Stomach (tissue), 4 donors: ENCODE measurements at regions not wholly inside any gene's neighbourhood (a gene's known extent, or its start where the extent isn't known, plus 50 kb on each side); places are given as distances from the start of the nearest gene placed in this dataset.

Experiments used
- CTCF ChIP-seq, 7 experiments: fragments of 450-650 bp in 4 of 7; fragments of 200-600 bp in 3 of 7; sonication (generic) in 3 of 7; IDR thresholded peaks; one replicate each; pipeline ENCODE4 v1.5.1; 2016 to 2019; ENCODE audit warnings: antibody characterized with exemption in 7 of 7, control low read depth in 2 of 7, mild to moderate bottlenecking in 1 of 7
- POLR2A ChIP-seq, 4 donors: fragments of 450-650 bp; IDR thresholded peaks; one replicate each; pipeline ENCODE4 v1.6.1; 2016; ENCODE audit warnings: antibody characterized with exemption in 4 of 4, control low read depth in 2 of 4, mild to moderate bottlenecking in 1 of 4, moderate library complexity in 1 of 4
- POLR2AphosphoS5 ChIP-seq, 3 donors: sonication (generic); formaldehyde crosslinking; IDR thresholded peaks; one replicate each; pipeline ENCODE4 v1.6.1; 2016; ENCODE audit warnings: antibody characterized with exemption in 3 of 3

DNA sequence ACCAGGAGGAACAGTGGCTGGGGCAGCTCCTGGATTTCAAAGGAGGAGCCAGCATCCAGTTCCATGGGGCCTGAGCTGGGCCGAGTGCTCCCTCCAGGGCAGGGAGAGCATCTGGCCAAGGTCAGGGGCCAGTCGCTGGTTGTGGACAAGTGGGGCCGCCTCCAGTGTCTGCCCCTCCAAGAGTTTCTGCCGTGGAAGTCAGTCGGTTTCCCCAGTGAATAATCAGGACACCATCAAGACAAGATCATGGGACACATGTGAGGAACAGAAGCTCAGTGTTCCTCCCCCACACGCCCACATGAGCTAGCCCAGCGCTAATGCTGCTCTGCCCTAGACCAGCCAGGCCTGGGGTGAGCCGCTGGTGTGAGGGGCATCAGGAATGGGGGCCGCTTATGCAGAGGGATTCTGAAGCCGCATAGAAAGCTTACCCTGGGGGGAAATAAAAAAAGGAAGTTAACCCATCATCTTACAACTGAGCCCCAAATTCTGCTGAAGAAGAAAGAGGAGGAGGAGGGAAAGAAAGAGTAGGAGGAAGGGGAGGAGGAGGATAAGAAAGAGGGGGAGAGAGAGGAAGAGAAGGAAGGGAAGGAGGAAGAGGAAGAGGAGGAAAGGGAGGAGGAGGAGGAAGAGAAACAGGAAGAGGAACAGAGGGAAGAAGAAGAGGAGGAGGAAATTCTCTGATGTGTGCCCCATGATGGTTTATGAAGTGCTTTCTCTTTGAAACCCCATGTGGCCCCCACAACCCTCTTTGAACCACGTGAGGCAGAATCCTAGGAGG is 198.4 kb downstream of the MATN1 start:
- TF ChIP-seq CTCF (IDR thresholded peaks at IDR 0.05), result no peak
- TF ChIP-seq POLR2A (IDR thresholded peaks at IDR 0.05), result no peak
- TF ChIP-seq POLR2AphosphoS5 (IDR thresholded peaks at IDR 0.05), result no peak
